Esophagus (tissue), 2 donors: ENCODE measurements at regions not wholly inside any gene's neighbourhood (a gene's known extent, or its start where the extent isn't known, plus 50 kb on each side); places are given as distances from the start of the nearest gene placed in this dataset.

ENCODE experiments used
- H3K27ac ChIP-seq, 2 donors: one replicate each; pipeline ENCODE4 v1.5.1; 2013; ENCODE audit warnings: low read depth in 2 of 2, mild to moderate bottlenecking in 2 of 2, inconsistent platforms in 1 of 2, low read length in 1 of 2, moderate library complexity in 1 of 2
- H3K27me3 ChIP-seq, 2 donors: one replicate each; pipeline ENCODE4 v1.6.1; 2013; ENCODE audit warnings: low read length in 2 of 2, control low read depth in 1 of 2, mild to moderate bottlenecking in 1 of 2; ENCODE audit not compliant: insufficient read depth in 2 of 2, control insufficient read depth in 1 of 2
- H3K36me3 ChIP-seq, 2 donors: one replicate each; pipeline ENCODE4 v1.6.1; 2013; ENCODE audit warnings: low read length in 1 of 2; ENCODE audit not compliant: control insufficient read depth in 2 of 2, insufficient read depth in 2 of 2
- H3K4me1 ChIP-seq, 2 donors: one replicate each; pipeline ENCODE4 v1.6.1; 2013; ENCODE audit warnings: low read length in 1 of 2; ENCODE audit not compliant: control insufficient read depth in 2 of 2, insufficient read depth in 2 of 2
- H3K4me3 ChIP-seq, 2 donors: one replicate each; pipeline ENCODE4 v1.5.1; 2013; ENCODE audit warnings: low read length in 2 of 2, mild to moderate bottlenecking in 2 of 2, low read depth in 1 of 2, moderate library complexity in 1 of 2
- H3K9me3 ChIP-seq, 2 donors: one replicate each; pipeline ENCODE4 v1.6.1; 2013; ENCODE audit warnings: mild to moderate bottlenecking in 2 of 2, low read depth in 1 of 2, low read length in 1 of 2, moderate library complexity in 1 of 2; ENCODE audit not compliant: control insufficient read depth in 2 of 2, insufficient read depth in 1 of 2
- WGBS, 2 donors: extraction: QIAGEN DNeasy Blood & Tissue Kit; methylation state at CpG; one replicate each; pipeline ENCODE4 v1.1.7; 2013; 5-methylcytosine and 5-hydroxymethylcytosine counted together
- donor health status: healthy with polysubstance abuse.
- donor health status: Bipolar disorder and iron deficiency.

- Histone ChIP-seq H3K36me3 (no peaks in the 10 kb centered on the region), H3K4me1 (peaks cover 0 to 2% of the 10 kb centered on the region in 2 donors), H3K9me3 (no peaks in the 10 kb centered on the region), H3K4me3 (no peak overlapping the region), H3K27ac (peak overlapping the region; percentile 30 to 71), H3K27me3 (no peaks in the 10 kb centered on the region)
- 77 to 79% methylated on average over 2 of the region's 2 CpGs for WGBS, 2 donors
These were observed 54.8 kb upstream of the DYRK2 start for GRCh38 chr12:67593461-67594330.

- Histone ChIP-seq H3K27ac (no peak overlapping the region), H3K36me3 (no peaks in the 10 kb centered on the region), H3K4me1 (peaks cover 0 to 2% of the 10 kb centered on the region in 2 donors), H3K9me3 (no peaks in the 10 kb centered on the region), H3K27me3 (no peaks in the 10 kb centered on the region), H3K4me3 (no peak overlapping the region)
- WGBS, 2 donors = 86 to 92% methylated on average over 2 of the region's 2 CpGs
These were observed 53.7 kb upstream of the DYRK2 start for GRCh38 chr12:67594888-67595287.

DNA sequence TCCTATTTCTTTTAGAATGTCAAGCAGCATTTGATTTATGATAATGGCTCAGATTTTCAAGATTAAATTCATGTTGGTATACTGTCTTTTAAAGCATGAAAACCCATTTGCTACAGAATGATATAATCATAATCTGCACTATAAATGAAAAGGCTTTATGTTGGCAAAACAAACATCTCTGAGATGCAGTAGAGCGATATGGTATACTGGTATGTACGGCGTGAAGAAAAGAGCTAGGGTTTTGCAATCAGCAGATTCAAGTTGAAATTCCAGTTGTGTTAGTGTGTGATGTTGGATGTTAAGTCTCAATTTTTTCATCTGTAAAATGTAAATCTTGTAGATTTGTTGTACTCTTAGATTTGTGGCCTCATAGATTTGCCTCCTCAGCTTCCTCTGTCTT, 53.2 kb upstream of the DYRK2 start:
- no peaks in the 10 kb centered on the region for H3K9me3 ChIP-seq
- H3K4me1 ChIP-seq = peaks cover 0 to 2% of the 10 kb centered on the region in 2 donors
- no peaks in the 10 kb centered on the region for H3K27me3 ChIP-seq
- WGBS, 2 donors = 48 to 67% methylated on average over 3 of the region's 3 CpGs
- no peaks in the 10 kb centered on the region for H3K36me3 ChIP-seq
- H3K4me3 ChIP-seq = no peak overlapping the region
- no peak overlapping the region for H3K27ac ChIP-seq

DNA sequence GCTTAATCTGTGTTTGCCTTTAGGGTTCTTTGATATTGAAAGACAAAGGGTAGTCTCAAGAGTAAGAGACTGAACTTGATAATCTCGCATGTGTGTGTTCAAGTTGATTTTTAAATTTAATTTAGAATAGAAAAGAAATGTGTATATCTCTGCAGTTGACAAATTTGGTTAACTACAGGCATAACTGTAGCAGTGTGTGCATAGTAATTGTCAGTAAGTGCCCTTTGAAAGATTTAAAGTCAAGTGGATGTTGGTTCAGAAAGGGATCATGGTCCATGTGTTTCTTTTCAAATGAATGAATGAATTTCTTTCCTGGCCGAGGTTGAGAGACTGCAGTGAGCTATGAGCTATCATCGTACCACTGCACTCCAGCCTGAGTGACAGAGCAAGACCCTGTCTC, 49.9 kb upstream of the DYRK2 start:
- Histone ChIP-seq H3K4me3 (no peak overlapping the region), H3K27ac (no peak overlapping the region), H3K9me3 (no peaks in the 10 kb centered on the region), H3K36me3 (no peaks in the 10 kb centered on the region), H3K27me3 (no peaks in the 10 kb centered on the region), H3K4me1 (no peaks in the 10 kb centered on the region)
- WGBS, 2 donors = 86 to 91% methylated on average over 3 of the region's 3 CpGs
